ENCODE measurements at regions not wholly inside any gene's neighbourhood (a gene's known extent, or its start where the extent isn't known, plus 50 kb on each side); places are given as distances from the start of the nearest gene placed in this dataset.
"Not testable (repeated sequence)": the region's sequence is repeated elsewhere in the genome, so short reads cannot be mapped to it uniquely, and the experiment has no call there.

DNA sequence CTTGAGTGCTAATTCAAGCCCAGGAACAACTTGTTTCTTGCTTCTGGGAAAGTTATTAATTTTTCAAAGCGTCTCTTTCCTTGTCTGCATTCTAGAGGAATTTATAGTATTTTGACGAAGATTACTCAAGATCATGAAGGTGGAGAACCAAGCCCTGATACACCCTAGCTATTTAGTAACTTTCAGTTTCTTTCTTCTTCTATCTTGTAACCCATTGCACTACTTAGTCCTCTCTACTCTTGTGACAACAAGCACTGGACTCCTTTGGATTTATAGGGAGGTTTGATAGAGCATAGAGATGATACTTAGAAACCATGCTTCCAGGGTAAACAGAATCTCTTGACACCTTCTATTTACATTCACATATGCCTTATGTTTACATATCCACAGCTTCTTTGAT, 203.3 kb upstream of the GRM7 start:
- no peak for DNase-seq

DNA sequence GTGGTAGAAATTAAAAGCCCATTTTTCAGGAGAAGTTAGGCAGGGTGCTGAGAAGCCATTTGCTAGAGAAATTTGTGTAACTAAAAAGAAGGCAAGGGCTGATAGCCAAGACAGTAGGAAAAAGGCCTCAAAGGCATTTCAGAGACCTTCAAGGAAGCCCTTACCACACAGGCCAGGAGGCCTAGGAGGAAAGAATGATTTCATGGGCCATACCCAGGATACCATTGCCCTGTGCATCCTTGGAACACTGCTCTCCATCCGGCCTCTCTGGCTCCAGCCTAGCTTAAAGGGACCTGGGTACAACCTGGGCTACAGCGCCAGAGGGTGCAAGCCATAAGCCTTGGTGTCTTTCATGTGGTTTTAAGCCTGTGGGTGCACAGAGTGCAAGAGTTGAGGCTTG, 193.6 kb upstream of the GRM7 start:
- DNase-seq = no peak

DNA sequence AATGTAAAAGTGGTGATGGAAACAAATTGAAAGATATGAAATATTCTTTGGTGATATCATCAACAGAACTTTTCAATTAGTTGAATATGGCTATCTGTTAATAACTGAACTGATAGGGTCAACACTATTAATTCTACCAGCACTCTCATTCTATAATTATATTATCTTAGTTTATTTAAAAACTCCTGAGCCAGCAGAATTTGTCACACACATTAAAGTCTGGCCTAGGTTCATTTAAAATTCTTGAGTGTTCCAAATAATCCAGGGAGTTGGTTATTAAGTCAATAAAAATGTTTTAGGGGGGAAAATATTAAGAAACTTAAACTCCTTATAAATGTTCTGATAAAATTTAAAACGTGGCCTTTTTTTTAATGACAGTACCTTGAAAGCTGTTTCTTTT, 189.6 kb upstream of the GRM7 start:
- no peak for DNase-seq

DNA sequence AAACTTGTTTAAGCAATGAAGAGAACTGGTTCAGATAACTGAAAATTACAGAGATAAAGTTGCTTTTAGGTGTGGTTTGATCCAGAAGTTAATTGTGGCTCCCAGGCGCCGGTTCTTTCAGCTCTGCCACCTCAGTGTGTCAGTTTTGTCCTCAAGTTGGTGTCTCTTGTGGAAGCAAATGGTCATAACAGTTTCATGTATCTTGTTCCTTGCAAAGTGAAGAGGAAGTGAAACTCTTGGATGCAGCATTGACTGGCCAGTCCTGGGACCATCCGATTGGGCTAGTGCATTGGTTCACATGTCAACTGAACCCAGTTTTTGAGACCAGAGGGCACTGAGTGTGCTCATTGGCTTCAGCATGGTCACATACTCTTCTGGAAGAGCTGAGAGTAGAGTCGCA, 181.4 kb upstream of the GRM7 start:
- DNase-seq = no peak

DNA sequence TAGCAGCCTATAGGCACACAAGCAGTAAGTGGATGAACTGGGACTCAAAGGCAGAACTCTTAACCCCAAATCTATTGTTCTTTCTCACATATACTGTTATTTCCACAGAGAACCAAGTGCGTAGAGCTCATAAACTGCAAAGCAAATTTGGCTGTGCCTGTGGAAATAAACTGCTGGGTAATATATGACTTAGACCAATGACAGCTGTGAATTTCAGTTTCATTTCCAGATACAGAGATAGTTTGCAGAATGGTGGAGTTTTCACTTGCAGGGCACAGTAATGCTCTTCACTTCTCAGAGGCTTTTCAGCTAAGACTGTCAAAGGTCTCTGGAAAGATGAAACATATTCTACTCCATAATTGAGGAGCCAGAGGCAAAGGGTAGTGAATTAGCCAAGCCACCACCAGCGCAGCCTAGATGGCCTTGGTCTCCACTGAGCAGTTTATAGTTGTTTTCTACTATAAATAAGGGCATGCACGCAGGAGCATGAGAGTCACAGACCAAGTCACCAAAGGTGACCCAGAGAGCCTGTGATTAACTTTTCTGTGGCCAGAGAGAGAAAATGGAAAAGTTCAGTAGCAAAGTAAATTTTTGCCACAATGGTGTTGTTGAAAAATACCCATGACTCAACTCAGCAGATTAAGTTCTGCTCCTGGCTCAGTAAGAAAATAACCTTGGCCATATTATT, 180.7 kb upstream of the GRM7 start:
- DNase-seq = no peak

DNA sequence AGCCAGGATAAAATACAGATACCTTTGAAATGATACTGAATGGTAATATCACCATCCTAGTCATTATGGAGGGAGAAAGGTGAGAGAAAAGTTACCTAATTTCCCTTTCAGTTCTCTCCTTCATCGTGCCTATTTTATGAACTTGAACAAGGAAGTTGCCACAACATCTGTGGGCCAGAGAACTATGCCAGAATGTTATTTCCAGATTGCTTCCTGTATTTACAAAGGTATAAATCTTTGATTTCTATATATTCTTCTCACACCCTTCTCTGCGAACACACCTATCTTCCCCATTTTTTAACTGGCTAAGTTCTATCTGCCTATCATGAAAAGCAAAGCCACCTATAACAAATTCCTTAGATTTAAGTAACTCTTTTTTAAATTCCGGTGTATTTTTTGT, 163.6 kb upstream of the GRM7 start:
- no peak for DNase-seq

DNA sequence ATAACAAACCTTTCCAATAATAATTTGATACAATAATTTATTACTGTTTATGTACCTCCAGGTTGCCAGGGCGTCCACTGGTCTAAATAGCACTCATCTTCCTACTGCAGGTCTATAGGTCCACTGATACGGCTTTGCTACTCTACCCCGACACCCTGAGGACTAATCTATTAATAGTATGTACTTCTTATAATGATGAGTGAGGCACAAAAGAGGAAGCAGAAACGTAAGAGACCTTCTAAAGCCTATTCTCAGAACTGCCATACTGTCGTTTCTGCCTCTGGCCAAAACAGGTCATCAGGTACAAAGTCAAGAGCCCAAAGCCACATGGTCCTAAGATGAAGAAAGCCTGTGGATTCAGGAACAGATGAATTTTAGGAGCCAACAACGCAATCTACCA, 163.2 kb upstream of the GRM7 start:
- DNase-seq = no peak

DNA sequence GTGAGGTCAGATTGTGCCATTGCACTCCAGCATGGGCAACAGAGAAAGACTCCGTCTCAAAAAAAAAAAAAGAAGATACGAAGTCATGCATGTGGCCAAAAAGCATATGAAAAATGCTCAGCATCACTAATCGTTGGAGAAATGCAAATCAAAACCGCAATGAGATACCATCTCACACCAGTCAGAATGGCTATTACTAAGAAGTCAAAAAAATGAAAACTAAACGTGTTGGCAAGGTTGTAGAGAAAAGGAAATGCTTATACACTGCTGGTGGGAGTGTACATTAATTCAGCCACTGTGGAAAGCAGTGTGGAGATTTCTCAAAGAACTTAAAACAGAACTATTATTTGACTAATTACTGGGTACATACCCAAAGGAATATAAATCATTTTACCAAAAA, 156.1 kb upstream of the GRM7 start:
- DNase-seq = not testable (repeated sequence)

DNA sequence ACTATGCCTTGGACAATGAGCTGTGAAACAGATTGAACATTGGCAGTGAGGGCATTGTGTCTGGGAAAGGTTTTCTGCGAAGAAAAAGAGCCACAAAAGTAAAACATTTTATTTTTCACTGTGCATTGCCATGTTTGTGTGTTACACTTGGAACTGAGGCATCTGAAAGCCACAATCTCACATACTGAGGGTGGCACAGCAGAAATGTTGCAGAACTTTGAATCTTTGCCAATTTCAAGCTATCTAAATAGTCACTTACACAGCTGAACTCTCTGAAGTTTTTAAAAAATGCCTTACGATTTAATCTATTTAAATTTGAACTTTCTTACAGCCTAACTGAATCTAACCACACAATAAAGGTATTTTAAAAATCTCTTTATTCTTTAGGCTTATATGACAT, 154.1 kb upstream of the GRM7 start:
- DNase-seq = no peak

DNA sequence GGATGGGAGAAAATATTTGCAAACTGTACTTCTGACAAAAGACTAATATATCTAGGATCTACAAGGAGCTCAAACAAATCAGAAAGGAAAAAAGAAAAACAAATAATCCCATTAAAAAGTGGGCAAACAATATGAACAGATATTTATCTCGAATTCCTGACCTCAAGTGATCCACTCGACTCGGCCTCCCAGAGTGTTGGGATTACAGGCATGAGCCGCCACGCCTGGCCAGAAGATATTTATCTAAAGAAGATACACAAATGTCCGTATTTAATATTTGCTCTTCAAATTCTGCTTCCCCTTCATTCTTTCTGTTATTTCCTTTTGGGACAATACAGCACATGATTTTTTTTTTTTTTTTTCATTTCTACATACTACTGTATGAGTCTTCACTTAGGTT, 151.7 kb upstream of the GRM7 start:
- no peak for DNase-seq

DNA sequence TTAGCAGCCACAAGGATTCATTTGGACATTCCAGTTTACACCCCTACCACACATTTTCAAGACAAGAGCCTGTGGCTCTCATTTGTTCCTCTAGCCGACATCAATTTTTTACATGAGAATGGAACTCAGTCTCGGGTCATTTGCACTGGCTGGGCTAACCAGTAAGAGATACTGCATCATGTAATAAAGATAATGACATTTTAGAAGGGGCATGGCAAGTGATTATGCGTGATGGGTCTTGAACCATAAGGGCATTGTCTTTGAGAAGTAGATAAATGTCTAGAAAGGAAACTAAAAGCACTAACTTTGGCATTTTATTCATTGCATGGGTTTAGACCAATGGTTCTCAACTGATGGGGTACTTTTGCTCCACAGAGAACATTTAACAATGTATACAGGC, 146.0 kb upstream of the GRM7 start:
- DNase-seq = no peak

DNA sequence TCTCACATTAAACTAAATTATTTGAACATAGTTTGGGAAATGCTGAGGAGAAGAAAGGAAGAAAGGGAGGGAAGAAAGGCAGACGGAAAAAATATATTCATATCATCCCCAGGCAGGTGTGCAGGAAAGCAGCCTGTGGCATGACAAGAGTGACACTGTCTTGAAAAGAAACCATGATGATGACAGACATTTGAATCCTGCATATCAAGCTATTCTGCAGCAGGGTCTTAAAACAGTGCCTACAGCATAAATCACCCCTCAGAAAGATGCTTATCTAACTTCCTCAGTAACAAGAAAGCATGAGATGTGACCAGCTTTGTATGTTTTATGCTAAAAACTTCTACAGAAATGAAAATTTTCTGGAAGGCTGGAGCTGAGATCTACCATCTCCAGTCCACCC, 144.5 kb upstream of the GRM7 start:
- DNase-seq = peak; percentile 21

DNA sequence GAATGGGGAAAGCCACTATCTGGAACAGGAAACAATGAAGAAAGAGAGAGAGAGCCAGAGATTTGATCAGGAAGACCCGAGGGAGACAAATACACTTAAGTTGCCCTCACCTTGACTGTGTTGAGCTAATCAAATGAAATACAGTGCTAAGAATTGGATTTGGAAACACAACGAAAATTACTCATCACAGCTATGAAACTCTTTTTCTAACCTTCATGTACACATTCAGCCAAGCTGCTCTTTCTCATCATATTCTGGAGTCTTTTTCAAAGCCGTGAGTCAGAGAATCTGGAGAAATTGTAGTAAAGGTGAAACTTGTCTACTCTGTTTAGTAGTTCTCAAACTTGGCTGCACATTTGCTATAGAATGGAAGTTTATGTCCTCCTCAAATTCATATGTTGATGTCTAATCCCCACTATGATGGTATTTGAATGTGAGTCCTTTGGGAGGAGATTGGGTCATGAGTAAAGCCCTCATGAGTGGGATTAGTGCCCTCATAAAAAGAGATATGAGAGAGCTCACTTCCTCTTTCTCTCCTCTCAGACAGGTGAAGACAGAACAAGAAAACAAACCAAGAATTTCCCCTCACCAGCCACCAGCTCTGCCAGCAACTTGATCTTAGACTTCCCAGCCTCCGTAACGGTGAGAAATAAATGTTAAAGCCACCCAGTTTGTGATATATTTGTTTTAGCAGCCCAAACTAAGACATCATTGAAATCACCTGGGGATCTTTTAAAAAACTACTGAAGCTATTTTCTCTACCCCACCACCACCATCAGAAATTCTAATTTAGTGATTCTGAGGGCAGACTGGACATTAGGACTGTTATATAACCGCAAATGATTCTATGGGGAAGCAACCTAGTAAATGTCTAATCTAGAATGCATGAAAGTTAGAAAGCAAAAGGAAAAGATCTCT, 143.6 kb upstream of the GRM7 start:
- DNase-seq = no peak

DNA sequence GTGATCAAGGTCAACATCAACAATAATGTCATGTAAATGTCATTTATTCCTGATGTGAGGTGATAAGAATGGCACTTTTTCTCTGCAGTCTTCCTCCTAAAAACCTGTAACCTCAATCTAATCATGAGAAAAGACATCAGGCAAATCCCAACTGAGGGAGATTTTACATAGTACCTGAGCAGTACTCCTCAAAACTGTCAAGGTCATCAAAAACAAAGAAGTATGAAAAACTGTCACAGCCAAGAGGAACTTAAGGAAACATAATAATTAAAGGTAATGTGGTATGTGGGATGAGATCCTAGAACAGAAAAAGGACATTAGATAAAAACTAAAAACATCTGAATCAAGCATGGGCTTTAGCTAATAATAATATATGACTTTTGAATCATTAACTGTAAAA, 140.9 kb upstream of the GRM7 start:
- DNase-seq = no peak

DNA sequence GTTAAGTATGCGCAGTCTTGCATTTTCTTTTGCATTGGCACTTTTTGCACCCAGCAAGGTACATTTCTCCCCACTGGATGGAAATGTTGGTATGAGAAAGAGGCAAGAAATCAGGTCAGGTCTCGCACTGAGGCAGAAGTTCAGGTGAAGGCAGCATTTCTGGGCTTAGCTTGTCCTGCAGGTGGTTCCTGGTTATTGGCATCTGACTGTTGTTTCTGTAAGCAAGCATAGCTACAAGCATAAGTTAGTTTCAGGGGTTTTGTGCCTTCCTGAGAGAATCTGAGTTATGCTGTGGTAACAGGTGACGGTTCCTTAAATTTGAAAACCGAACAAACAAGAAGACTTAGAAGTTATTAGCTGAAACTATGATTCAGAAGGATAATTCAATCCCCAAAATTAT, 139.4 kb upstream of the GRM7 start:
- no peak for DNase-seq

DNA sequence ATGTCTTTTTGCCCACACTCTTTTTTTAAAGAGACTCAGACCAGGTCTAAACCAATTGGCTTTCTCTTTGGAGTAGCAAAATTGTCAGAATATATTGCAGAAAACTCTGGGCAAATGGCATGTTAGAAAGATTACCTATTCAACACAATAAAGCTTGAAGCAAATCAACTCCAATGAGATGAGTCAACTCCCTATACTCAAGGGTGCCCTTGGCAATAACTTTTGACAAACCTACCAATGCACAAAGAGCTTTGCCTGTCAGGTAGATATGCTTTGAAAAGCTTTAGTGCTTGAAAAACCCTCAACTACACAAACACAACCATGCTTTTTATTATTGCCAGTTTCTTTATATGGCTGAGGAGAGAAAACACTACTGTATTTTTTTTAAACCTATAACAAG, 137.7 kb upstream of the GRM7 start:
- no peak for DNase-seq

DNA sequence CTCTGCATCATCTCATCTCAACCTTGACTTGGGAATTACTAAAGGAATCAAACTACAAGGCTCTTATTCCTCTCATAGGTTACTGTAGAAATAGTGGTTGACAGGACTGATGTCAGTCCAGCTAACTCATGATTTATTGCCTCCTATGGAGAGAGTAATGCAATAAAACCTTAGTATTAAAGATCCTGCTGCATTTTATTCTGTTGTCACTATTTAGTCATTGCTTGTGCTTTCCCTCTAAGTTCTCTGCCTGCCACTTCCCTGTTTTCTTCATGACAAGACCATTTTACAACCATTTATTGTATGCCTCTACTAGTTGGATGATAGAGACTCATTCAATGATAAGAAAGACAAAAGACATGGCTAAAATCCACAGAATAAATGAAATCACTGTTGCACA, 134.1 kb upstream of the GRM7 start:
- DNase-seq = no peak

DNA sequence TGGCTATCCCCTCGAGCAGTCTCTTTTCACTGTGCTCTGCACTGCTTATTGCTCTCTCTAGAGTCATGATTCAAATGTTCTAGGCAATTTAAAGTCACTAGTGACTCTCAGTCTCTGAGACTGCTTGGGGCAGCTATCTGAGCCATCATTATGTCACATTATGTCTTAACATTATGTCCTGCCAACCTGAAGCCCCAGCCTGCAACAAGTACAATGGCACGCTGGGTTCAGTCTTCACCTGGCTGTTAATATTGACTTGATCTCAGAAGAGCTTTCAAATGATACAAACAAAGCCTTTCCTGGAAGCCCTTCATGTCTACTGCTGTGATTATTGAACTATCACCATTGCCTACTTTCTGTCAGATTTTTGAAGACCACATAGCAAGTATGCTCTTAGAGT, 128.1 kb upstream of the GRM7 start:
- no peak for DNase-seq

DNA sequence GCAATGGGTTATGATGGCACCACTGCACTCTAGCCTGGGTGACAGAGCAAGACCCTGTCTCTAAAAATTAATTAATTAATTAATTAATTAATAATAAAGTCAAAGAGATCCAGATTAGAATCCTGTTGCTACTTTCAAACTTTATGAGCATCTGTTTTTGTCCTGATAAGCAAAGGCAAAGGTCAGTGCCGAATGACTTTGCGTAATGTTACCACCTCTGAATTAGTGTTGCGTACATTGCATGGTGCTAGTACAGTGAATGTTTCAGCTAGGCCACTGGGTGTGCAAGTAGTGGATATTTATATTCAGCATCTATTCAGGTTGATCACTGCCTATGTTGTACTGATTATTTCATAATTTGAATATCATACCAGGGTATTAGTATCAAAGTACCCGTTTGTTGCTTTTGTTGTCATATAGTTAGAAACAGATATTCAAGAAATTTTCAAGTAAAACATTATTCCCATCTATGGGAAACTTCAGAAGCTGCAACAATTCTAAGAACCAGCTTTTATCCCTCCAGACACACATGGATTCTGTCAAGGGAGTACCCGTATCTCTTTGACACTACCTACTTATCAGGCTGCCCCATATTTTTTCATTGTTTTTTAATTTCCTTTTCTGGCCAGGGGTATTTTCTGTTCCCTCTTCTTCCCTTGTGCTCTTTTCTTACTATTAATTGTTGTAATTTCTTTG, 127.1 kb upstream of the GRM7 start:
- DNase-seq = peak; percentile 15

DNA sequence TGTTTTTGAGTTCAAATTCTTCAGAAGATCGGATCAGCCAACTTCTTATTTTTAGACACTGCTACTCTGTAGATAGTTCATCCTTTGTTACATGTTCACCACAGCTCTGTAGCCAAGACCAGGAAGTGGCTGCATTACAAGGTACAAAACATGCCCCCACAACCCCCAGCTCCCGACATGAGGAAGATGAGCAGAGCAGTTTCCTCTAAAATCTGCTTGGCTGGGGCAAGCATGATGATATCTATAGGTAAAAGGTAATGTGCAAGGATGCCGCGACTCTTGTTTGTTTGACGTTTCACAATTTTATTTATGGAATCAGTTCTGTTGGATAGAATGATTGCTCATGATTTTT, 126.5 kb upstream of the GRM7 start:
- DNase-seq = no peak

DNA sequence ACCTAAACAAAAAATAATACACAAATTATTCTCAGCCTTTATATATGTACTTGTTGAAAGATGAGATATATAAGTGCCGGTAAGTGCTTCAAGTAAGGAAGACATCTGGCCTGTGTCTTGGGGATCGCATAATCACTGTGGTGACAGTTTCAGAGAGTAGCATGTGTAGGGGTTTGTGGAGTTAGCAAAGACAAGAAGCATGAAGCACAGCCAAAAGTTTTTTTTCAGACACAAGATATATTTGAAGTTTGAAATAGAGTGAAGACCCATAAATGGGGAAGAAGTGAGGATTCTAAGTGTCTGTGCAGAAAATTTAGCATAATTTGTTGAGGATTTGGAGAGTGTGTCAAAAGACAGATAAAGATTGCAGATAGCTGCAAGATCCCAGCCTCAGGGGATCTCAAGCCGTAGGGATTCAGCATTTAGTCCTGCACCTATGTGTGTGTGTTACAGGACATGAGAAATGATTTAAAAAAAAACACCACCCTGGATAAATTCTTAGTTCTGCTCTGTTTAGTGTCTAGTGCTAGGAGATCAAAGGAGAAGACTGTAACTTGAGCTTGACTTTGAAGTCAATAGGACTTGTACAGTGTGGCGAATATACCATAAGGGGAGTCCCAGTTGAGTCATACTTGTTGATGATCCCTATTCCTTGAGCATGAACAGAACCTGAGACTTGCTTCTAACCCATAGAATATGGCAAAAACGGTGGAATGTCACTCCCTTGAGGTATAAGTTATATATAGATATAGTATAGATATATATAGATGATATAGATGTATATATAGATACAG, 123.9 kb upstream of the GRM7 start:
- no peak for DNase-seq

DNA sequence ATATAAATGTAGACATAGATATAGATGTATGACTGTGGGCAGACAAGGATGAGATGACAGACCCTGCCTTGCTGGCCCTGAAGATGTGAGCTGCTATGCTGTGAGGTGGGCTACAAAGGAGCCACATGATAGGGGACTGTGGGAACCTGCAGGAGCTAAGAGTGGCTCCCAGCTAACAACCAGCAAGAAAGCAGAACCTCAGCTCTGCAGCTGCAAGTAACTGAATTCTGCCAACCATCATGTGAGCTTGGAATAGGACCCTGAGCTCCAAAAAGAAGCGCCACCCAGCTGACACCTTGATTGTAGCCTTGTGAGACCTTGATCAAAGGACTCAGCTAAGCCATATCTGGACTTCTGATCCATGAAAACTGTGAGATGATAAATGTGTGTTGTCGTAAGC, 123.3 kb upstream of the GRM7 start:
- no peak for DNase-seq

DNA sequence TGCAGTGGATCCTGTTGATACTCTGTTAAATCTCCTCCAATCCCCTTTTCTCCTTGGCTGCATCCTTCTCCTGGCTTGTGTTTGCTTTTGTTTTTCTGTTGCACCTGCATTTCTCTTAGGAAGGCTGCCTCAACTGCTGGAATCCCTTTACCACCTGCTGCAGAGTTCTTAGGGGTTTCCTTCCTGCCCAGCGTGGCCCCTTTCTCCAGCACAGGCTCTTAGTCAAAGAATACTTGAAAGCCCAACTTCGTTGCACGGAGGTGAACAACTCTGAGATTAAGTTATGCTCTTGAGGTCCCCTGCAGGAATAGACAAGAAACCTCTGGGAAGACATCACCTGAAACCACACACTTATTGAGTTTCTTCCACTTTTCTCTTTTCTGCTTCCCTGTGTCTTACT, 121.6 kb upstream of the GRM7 start:
- DNase-seq = no peak
